WERI-Rb-1 (cell line): ENCODE measurements at regions not wholly inside any gene's neighbourhood (a gene's known extent, or its start where the extent isn't known, plus 50 kb on each side); places are given as distances from the start of the nearest gene placed in this dataset.

Source experiments
- DNase-seq: peaks from one replicate; pipeline ENCODE4 v3.0.0-alpha.2; 2020
- H3K27ac ChIP-seq: fragments of 250-450 bp; sonication (Bioruptor Pico); 2 replicates; pipeline ENCODE4 v1.5.1; 2020; ENCODE audit warnings: mild to moderate bottlenecking, moderate library complexity
- H3K27me3 ChIP-seq: fragments of 250-450 bp; sonication (Bioruptor Pico); 2 replicates; pipeline ENCODE4 v1.5.1; 2021; ENCODE audit warnings: mild to moderate bottlenecking, low read depth, moderate library complexity; ENCODE audit not compliant: insufficient read depth, severe bottlenecking
- H3K36me3 ChIP-seq: fragments of 250-450 bp; sonication (Bioruptor Pico); 2 replicates; pipeline ENCODE4 v1.5.1; 2020; ENCODE audit warnings: mild to moderate bottlenecking, moderate library complexity
- H3K4me3 ChIP-seq: 2 replicates; pipeline ENCODE4 v1.5.1; 2011; ENCODE audit warnings: low read depth, mild to moderate bottlenecking, control low read depth, low read length
- H3K9me3 ChIP-seq: fragments of 250-450 bp; sonication (Bioruptor Pico); 2 replicates; pipeline ENCODE4 v1.5.1; 2021; ENCODE audit warnings: mild to moderate bottlenecking, moderate library complexity; ENCODE audit not compliant: severe bottlenecking
- CTCF ChIP-seq: IDR thresholded peaks from 2 replicates; pipeline ENCODE4 v1.5.1; 2011; ENCODE audit warnings: low read depth, mild to moderate bottlenecking, control low read depth, inconsistent platforms, low read length

GRCh38 chr13:30020726-30021312 lies 170.4 kb upstream of the UBL3 start:
- DNase-seq = no peak
- H3K9me3 ChIP-seq = no peaks in the 10 kb centered on the region
- H3K4me3 ChIP-seq = no peak overlapping the region
- H3K27ac ChIP-seq = no peak overlapping the region
- no peaks in the 10 kb centered on the region for H3K27me3 ChIP-seq
- no peak for TF ChIP-seq CTCF
- no peaks in the 10 kb centered on the region for H3K36me3 ChIP-seq

GRCh38 chr13:30019648-30020626 lies 169.5 kb upstream of the UBL3 start:
- Histone ChIP-seq H3K9me3 (no peaks in the 10 kb centered on the region), H3K27ac (no peak overlapping the region), H3K36me3 (no peaks in the 10 kb centered on the region), H3K27me3 (no peaks in the 10 kb centered on the region), H3K4me3 (no peak overlapping the region)
- DNase-seq = no peak
- no peak for TF ChIP-seq CTCF

GRCh38 chr13:30017880-30018279 lies 167.5 kb upstream of the UBL3 start:
- Histone ChIP-seq H3K36me3 (no peaks in the 10 kb centered on the region), H3K9me3 (no peaks in the 10 kb centered on the region), H3K27me3 (no peaks in the 10 kb centered on the region), H3K27ac (no peak overlapping the region), H3K4me3 (no peak overlapping the region)
- no peak for DNase-seq
- no peak for TF ChIP-seq CTCF

- no peak for DNase-seq
- Histone ChIP-seq H3K27me3 (no peaks in the 10 kb centered on the region), H3K36me3 (no peaks in the 10 kb centered on the region), H3K4me3 (no peak overlapping the region), H3K9me3 (no peaks in the 10 kb centered on the region), H3K27ac (no peak overlapping the region)
- TF ChIP-seq CTCF = no peak
Measured at GRCh38 chr13:30016398-30016797, 166.0 kb upstream of the UBL3 start.

- no peak overlapping the region for H3K4me3 ChIP-seq
- H3K9me3 ChIP-seq = no peaks in the 10 kb centered on the region
- H3K36me3 ChIP-seq = no peaks in the 10 kb centered on the region
- no peak for TF ChIP-seq CTCF
- no peak for DNase-seq
- H3K27me3 ChIP-seq = no peaks in the 10 kb centered on the region
- no peak overlapping the region for H3K27ac ChIP-seq
Measured at GRCh38 chr13:30009411-30009810, 159.0 kb upstream of the UBL3 start.
